HG03571 (cell line): ENCODE measurements at regions not wholly inside any gene's neighbourhood (a gene's known extent, or its start where the extent isn't known, plus 50 kb on each side); places are given as distances from the start of the nearest gene placed in this dataset.

Experiments
- ATAC-seq: cut with Tn5 transposase; IDR thresholded peaks from one replicate; pipeline ENCODE4 v1.9.1; 2021; ENCODE audit not compliant: unreplicated experiment

DNA sequence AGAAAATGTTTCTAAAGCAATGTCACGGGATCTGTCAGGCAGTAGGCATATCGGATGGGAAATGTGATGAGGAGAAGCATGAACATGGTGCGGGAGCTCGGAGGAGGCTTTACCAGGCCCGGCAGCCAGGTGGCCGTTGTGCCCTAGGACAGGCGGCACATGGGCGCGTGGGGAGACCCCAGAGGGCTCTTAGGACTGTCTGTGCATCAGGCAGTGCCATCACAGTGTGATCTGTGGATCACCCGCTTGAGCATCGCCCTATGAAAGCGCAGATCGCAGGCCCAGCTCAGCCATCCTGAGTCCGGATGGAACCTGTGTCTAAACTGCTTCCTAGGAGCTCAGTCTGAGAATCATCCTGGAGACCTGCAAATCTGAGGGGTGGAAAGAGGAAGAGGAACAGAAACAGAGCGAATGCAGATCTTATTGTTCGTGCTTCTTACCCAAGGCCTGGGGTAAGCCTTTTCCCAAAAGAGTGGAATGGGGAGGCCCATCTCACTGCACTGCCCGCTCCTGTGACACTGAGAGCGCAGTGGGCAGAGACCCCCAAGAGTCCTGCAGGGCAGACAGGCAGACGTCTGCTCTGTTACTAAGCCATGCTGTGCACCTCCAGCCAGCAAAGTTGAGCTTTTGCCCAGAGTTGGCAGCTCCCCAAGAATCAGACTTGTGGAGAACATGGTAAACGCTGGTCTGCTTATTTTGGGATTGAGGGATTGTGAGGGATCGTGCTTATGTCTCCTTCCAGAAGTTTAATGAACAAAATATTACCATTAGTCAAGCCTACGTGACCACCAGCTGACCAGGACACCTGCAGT is 251.0 kb downstream of the RHOU start:
- ATAC-seq: no peak

GRCh38 chr1:228987286-228987685 is 252.0 kb downstream of the RHOU start:
- ATAC-seq: no peak

DNA sequence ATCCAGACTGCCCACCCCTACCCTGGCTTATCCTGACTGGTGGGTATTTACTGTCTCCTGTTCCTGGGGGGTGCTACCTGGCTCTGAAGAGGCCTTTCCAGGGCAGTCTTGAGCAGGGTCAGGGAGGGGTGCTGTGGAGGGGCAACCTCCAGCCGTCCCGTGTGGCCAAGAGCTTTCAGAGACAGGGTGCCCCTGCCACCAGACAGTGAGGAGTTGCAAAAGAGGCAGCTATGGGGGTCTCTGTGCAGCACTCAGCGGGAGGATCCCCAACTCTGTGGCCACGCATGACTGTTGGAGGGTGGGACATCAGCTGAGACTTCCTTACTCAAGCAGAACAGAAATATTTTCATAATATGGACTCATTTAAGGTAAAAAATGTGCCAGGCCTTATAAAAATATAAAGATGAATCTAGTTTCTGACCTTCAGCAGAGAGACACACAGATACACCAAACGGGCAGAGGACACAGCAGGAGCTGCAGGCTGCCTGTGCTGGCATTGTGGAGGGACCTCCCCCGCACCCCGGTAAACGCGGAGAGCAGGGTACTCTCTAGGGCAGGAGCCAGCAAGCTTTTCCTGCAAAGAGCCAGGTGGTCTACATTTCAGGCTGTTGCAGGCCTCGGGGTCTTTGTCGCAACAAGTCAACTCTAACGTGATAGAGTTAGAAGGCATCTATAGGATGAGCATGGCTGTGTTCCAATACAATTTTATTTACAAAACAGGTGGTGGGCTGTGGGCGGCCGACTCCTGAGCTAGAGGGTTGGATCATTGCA is 252.6 kb downstream of the RHOU start:
- no peak for ATAC-seq

GRCh38 chr1:228988664-228989063 is 253.4 kb downstream of the RHOU start:
- ATAC-seq: no peak

GRCh38 chr1:228989176-228989575 is 253.9 kb downstream of the RHOU start:
- ATAC-seq: no peak

DNA sequence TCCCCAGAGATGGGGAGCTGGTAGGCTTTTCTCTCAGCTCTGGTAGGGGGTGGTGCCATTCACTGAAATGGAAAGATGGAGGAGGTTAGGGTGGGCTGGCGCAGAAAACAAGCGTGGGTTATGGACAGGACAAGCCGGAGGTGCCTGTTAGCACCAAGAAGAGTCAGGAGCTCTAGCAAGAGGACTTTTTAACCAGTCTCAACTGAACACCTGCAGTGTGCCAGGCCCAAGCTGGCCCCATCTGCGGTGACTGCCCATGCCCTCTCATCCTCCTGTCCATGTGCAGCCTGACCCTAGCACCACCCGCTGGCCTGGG is 254.4 kb downstream of the RHOU start:
- ATAC-seq: no peak

- no peak for ATAC-seq
Observed at GRCh38 chr1:228989992-228990827, 254.9 kb downstream of the RHOU start.

DNA sequence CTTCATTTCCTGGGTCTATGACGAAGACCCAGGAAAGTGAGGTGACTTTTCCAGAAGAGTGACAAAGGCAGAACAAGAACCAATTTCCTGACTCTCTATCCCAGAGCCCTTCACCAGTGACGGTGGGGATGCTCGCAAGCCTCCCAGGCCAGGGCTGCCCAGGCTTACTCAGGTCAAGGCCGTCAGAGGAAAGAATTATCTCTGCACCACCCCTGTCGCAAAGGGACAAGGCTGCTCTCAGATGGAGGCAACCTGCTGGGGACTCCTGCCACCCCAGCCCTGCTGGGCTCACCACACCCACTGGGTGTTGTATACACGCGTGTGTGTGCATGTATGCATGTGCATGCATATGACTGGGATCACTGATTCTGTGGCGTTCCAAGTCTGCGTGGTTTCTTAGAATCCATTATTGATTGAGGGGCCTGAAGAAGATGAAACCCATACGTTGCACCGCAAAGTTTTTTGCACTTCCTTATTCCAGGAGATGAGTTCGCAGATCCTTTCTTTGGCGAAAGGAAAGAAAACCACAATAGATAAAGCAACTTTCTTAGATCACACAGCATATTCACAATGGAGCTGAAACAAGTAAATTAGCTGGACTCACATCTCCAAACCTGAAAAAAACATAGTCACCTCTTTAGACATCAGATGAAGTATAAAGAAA is 255.8 kb downstream of the RHOU start:
- ATAC-seq: no peak

DNA sequence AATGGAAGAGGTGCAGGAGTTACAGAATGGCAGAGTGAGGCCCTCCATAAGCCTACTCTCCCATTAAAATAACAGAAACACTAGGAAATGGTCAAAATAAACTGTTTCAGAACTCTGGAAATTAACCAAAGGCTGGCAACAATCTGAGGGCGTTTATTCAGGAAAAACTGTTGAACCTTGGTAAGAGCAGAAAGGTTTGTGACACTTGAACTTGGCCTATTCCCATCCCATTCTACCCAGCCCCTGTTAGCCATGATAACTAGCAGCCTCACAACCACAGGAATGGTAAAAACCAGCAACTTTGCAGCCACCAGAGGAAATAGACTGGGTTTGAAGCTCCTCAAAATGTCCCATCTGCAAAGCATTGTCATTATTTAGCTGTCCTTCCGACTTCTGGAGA is 256.8 kb downstream of the RHOU start:
- no peak for ATAC-seq

DNA sequence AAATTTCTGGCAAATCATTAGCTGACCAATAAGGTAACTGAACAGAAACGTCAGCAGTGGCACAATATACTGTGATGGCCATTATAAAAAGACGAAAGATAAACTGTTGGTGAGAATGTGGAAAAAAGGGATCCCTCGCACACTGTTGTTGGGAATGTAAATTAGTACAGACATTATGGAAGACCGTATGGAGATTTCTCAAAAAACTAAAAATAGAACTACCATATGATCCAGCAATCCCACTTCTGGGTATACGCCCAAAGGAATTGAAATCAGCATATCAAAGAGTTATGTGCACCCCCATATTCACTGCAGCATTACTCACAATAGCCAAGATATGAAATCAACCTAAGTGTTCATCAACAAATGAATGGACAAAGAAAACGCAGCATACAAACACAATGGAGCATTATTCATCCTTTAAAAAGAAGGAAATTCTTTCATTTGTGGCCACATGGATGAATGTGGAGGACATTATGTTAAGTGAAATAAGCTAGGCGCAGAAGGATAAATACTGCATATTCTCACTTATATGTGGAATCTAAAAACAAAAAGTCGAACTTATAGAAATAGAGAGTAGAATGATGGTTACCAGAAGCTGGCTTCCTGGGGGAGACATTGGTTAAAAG is 257.7 kb downstream of the RHOU start:
- ATAC-seq: no peak

GRCh38 chr1:228994676-228995594 is 259.7 kb downstream of the RHOU start:
- ATAC-seq: no peak

- no peak for ATAC-seq
Observed at GRCh38 chr1:228996281-228996680, 261.0 kb downstream of the RHOU start.

GRCh38 chr1:228997721-228998144 is 262.5 kb downstream of the RHOU start:
- ATAC-seq: no peak

- ATAC-seq: no peak
Observed at GRCh38 chr1:228998179-228998578, 262.9 kb downstream of the RHOU start.

GRCh38 chr1:228999446-229000170 is 264.3 kb downstream of the RHOU start:
- no peak for ATAC-seq

GRCh38 chr1:229000187-229000586 is 264.9 kb downstream of the RHOU start:
- ATAC-seq: no peak

DNA sequence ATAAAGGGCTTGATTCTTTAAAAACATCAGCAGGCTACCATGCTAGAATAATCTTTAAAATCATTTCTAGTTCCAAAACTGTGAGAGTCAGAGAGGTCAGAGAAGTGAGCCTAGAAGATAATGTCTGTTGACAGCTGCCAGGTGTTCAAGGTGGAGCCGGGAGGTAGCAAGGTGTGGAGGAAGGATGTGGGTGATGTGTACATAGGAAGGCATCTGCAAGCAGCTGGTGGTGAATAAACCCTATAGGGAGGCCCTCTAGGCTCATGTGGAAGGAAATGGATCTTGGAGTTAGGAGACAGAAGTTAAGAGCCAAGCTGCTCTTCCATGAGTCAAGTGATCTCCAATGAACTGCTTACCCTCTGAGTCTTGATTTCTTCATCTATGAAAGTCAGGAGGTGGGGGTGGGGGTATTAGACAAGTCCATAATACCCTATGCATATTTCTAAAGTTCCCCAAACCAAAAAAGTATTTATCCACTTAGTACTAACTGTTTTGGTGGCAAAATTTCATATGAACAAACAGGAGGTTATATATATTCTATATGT is 266.3 kb downstream of the RHOU start:
- ATAC-seq: no peak

- no peak for ATAC-seq
Observed at GRCh38 chr1:229002037-229002436, 266.8 kb downstream of the RHOU start.
